ENCODE measurements at regions not wholly inside any gene's neighbourhood (a gene's known extent, or its start where the extent isn't known, plus 50 kb on each side); places are given as distances from the start of the nearest gene placed in this dataset.
A peak's percentile ranks its signal among the peaks of the same experiment; 100 is the strongest.
"Not testable (repeated sequence)": the region's sequence is repeated elsewhere in the genome, so short reads cannot be mapped to it uniquely, and the experiment has no call there.

DNA sequence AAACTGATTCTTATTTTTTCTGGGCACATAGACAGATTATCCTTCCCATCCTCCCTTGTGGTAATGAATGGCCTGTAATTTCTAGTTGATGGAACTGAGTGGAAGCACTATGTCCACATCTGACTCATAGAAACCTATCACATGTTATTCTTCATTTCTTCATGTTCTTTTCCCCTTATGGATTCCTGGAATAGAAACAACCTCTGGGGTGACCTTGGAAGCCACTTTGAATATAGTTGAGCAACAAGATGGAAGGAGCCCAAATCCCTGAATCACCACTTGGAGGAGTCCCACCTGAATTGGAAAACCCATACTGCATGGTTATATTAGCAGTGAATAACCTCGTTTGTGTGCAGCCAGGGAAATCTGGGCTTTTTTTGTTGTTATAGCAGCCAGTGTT, 137.8 kb downstream of the MID1IP1 start:
- no peak for DNase-seq (ENCODE audit: low read depth in 2 of 2)

DNA sequence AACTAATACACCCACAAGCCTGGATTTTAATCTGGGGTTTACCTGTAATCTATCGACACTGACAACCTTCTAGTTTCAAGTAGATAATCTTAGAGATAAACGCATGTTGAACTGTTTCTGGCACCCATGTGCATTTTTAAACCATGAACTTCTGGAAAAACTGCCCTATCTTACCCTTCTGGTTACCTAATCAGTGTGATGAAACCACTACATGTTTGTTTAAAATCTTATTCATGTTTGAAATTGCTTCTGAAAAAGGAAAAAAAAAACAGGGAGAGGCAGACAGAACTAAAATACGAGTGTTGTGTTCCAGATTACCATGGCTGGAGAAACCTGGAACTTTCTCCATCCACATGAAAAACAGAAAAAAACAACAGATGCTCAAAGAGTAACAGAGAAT, 139.3 kb downstream of the MID1IP1 start:
- DNase-seq (ENCODE audit: low read depth in 2 of 2): no peak

DNA sequence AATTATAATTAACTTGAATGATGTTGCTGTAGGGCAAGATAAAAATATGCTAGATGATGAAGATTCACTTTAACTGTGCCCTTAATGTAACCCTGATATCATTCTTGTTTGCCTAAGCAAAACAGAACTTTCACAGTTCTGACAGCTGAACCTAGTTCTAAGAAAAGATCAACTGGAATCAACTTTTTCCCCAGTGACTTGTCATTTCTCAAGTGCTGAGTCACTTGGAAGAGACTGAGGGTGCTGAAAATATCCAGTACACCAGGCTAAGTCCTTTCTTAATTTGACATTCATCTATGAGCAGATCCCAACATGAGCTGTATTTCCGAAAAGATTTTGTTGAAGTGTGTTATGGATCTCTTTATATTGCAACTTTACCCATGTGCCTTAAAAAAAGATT, 140.4 kb downstream of the MID1IP1 start:
- DNase-seq (ENCODE audit: low read depth in 2 of 2): no peak

DNA sequence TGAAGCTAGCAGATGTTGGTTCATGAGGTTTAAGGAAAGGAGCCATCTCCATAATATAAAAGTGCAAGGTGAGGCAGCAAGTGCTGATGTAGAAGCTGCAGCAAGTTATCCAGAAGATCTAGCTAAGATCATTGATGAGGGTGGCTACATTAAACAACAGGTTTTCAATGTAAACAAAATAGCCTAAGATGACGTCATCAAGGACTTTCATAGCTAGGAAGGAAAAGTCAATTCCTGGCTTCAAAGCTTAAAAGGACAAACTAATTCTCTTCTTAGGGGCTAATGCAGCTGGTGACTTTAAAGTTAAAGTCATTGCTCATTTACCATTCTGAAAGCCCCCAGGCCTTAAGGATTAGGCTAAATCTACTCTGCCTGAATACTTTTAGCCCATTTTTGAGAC, 141.9 kb downstream of the MID1IP1 start:
- DNase-seq (ENCODE audit: low read depth in 2 of 2): no peak

DNA sequence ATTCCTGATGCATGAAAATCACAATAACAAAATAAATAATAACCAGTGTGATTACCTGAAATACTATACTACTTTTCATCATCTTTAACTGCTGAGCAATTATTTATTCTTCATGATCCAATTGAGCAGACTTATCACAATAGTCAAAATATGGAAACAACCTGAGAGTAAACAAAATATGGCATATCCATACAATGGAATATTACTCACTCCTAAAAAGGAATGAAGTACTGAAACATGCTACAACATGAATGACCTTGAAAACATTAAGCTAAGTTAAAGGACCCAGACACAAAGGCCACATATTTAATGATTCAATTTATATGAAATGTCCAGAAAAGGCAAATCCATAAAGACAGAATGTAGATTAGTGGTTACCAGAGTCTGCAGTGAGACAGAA, 146.8 kb downstream of the MID1IP1 start:
- DNase-seq (ENCODE audit: low read depth in 2 of 2): no peak

DNA sequence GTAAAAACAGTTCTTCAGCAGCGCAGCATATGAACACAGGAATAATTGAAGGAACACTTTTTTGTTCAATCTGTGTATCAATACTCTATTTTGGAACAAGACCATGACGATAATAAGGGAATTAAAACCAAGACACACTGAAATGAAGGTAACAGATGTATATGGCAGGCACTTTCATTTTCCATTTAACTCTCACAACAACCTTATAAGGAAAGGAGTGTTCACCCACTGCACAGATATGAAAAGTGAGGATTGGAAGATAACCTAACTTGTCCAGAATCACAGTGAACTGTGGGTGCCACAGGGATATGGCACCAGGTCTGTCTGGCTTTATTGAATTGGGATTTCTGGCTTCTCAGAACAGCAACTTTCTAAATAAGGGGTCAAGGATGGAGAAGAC, 153.3 kb downstream of the MID1IP1 start:
- no peak for DNase-seq (ENCODE audit: low read depth in 2 of 2)

DNA sequence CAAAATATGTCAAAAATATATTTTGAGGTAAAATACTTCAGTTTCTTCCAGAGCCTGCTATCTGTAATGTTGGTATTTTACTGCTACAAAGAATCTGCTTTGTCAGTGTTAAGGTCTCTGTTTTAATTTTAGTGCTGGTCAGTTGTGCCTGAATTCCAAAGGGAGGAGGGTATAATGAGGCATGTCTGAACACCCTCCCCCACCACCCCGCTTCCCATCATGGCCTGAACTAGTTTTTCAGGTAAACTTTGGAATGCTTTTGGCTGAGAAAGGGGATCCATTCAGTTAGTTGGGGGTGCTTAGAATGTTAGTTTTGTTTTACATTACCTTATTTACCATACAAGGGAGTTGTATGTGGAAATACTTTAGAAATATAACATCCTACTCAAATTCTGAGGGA, 158.5 kb downstream of the MID1IP1 start:
- DNase-seq (ENCODE audit: low read depth in 2 of 2): no peak

DNA sequence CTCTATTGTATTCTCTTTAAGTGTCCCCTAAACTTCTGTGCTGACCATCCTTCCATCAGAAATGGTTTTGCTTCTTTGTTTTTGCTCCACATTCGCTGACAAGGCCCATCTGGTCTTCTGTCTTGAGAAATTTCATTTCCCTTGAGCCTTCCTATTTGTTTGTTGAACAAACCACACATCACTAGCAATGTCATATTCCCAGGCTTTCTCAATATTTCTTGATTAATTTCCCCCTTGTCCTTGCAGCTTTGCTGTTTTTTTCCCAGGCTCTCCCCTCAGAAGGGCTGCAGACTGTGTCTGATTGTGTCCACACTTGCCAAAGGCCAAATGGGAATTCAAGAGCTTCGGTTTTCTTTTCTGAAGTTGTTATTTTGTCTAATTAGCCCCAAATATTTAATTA, 158.9 kb downstream of the MID1IP1 start:
- DNase-seq (ENCODE audit: low read depth in 2 of 2): no peak

DNA sequence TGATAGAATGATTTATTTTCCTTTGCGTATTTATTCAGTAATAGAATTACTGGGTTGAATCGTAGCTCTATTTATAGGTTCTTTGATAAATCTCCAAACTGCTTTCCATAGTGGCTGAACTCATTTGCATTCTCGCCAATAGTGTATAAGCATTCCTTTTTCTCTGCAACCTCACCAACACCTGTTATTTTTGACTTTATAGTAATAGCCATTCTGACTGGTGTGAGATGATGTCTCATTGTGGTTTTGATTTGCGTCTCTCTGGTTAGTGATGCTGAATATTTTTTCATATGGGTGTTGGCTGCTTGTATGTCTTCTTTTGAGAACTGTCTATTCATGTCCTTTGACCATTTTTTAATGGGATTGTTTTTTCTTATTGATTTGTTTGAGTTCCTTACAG, 160.7 kb downstream of the MID1IP1 start:
- DNase-seq (ENCODE audit: low read depth in 2 of 2): no peak

DNA sequence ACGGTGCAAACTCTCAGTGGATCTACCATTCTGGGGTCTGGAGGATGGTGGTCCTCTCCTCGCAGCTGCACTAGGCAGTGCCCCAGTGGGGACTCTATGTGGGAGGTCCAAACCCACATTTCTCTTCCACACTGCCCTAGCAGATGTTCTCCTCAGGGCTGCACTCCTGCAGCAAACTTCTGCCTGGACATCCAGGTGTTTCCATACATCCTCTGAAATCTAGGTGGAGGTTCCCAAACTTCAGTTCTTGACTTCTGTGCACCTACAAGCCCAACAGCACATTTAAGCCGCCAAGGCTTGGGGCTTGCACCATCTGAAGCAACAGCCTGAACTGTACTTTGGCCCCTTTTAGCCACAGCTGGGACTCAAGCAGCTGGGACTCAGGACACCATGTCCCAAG, 162.0 kb downstream of the MID1IP1 start:
- not testable (repeated sequence) for DNase-seq (ENCODE audit: low read depth in 2 of 2)

DNA sequence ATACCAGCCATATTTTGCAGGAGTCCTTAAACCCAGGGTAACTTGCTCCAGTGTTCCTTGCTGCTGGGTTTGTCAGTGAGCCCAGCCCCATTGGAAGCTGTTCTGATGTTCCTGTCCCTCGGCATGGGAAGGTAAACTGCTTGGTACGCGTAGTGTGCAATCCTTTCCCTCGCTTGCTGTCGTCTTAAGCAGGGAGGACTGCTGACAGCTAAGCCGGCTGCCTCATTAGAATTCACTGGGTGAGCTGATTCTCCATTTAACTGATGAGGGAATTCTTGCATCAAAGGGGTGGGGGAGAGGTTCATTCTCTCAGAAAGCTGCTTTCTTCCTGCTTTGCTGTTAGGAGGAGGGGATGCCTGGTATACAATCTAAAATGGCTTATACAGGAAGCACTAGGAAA, 164.6 kb downstream of the MID1IP1 start:
- DNase-seq (ENCODE audit: low read depth in 2 of 2): no peak

DNA sequence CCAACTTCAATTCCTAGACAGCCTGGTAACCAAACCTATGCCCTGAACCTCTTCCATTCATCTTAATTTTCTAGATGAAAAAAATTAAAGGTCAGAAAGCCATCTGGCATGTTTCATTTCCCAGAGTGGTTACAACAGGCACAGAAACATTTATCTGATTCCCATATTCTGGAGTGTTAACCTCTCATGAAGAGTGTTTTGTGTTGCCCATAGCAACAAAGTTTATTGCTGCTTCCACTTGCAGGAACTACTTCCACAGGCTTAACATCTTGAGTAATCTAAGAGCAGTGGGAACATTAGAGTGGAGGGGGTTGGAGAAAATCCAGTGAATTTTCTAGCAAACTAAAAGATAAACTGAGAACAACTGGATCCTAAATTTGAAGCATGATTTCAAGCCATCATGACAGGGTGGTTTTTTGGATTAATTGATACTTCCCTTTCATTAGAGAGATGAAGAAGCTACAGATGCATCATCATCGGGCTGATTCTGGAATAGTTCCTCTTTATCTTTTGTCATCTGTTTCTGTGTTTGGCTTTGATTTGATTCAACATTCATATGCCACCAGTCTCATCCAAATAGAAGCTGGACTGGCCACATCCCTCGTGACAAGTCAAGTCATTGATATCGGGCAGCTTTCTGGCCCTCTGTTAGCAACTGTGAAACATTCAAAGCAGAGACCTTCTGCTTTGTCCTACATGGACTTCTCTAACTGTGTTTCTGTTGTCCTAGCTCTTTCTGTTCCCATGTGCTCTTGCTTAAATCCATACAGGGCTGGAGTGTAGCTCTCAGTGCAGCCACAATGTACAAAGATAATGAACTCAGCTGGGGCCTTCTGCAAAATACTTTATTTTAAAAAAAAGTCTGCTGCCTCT, 167.3 kb downstream of the MID1IP1 start:
- DNase-seq (ENCODE audit: low read depth in 2 of 2): no peak

DNA sequence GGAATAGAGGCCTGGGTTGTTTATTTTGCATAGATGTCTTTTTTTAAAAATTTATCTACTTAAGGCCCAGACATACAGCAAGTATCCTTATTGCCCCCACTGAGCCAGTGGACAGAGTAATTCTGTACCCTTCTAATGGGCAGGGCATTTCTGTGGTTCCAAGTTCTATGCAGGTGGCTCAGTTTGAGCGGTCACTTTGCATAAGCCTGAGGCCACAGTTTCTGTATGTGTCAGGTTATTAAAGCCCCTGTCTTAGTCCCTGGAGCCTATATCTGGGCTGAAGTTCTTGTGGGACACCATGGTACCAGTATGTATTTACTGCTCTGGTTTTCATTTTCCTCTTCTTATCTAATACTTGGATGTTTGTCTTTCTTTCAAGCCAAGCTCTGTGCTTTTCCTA, 168.8 kb downstream of the MID1IP1 start:
- DNase-seq (ENCODE audit: low read depth in 2 of 2): no peak

DNA sequence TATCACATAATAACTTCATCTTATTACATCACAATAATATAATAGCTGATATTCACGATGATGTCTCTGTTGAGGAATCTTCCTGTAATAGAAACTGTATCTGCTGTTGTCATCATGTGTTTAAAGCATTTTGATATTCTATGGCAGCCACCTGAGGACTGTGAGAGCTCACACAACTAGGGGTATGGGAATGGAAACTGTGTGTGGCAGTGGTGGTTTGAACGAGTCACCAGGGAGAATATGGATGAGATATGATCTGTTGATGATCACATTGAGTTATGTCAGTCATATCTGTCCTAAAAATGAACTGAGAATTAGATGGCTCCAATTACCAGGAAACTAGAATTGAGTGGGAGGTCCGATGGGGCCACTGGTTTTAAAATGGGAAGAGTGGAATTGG, 169.6 kb downstream of the MID1IP1 start:
- no peak for DNase-seq (ENCODE audit: low read depth in 2 of 2)

DNA sequence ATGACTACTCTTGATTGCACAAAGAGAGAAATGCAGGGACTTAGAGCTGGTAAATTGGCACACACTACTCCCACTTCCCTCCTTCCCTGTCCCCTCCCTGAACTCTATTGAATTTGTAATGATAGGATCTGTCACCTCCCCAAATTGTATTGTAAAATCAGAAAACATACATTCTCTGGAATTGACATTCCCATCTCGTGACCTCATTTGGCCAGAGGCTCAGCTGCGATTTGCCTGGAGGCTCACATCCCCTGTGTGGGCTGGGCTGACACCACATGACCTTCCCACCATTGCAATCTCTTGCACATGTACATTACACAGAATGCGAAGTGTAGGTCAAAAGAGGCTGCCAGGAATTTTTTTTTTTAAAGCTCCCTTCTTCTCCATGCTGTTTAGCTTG, 172.1 kb downstream of the MID1IP1 start:
- peak in 1 of 2 donors; percentile 23 for DNase-seq (ENCODE audit: low read depth in 2 of 2)

DNA sequence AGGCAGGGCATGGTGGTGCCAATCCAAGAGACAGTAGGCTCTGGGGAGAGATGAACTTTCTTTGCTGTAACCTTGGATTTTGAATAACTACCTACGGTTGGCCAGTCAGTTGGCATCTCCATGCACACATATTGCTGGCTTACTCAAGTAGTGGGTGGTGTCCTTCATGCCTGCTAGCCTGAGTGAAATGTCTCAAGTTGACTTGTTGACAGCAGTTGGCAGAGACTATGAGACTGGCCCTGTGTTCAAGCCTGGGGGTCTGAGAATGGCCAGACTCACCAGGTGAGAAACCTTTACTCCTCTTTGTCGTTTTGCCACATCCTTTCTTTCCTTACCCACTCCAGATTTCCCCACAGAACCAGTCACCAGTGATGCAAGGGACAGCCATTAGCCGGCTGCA, 173.3 kb downstream of the MID1IP1 start:
- no peak for DNase-seq (ENCODE audit: low read depth in 2 of 2)

DNA sequence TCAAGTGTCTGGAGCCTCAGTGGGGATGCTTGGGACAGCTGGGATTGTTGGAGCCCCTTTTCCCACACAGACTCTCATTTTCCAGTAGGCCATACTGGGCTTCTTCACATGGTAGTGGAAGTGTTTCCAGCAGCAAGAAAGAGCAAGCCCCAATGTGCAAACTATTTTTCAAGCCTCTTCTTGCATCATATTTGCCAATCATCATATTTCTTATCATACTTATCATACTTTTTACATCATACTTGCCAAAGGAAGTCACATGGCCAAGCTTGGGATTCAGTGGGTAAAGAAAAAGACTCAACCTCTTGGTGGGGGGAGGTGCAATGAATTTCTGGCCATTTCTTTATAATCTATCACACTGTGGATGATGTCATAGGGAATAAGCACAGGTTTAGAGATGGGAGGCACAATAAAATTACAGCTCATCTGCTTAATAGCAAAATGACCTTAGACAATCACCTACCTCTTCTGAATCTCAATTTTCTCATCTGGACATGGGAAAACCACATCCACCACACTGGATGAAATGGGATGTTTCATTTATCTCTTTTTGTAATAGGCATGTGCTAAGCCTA, 174.2 kb downstream of the MID1IP1 start:
- no peak for DNase-seq (ENCODE audit: low read depth in 2 of 2)

DNA sequence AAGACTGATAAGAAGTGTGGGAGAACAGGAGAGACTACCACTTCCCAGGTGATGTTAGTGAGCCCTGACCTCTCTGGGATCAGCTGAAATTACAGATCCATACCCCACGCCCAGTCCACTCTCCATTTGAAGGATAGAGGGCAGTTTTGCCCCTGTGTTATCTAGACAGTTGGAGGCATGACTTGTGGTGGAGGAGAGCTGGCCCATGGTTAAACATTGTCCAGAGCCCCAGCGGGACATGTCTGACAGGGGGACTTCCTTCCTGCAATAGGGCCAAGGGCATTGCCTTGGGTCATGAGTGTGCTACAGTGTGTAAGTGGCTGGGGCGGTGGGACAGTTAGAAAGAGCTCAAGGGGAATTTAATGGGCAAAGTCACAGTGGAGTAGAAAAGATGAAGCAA, 181.1 kb downstream of the MID1IP1 start:
- DNase-seq (ENCODE audit: low read depth in 2 of 2): no peak

DNA sequence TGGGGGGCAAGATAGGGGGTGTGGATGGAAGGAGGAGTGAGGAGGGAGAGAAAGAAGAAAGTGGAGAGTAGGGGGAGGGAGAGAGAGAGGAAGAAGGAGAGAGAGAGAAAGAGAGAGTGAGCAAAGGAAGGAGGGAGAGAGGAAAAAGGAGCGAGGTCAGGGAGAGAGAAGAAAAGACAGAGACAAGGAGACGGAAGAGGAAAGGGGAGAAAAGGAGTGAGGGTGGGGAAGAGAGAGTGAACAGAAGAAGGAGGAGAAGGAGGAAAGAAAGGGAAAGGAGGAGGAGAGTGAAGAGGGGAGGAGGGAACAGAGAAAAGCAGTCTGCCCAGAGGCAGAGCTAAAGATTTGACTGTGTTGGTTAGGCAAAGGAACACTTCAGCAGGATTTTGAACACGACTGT, 181.6 kb downstream of the MID1IP1 start:
- DNase-seq (ENCODE audit: low read depth in 2 of 2): no peak

DNA sequence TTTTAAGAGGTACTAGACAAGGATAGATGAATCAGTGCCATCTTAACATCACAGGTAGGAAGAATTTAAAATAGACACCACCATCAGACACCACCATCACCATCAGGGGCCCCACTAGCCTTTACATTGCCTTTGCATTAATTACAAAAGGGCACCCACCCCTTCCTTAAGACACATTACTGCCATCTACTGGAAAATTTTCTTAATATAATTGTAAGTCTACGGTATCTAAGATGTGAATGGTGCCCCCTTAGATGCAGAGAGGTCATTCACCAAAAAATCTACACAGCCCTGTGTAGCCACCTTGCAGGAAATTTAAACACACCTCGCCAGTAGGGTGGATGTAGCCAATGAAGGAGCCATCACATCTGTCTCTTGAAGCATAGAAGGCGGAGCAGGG, 184.1 kb downstream of the MID1IP1 start:
- peak; percentile 5 to 25 for DNase-seq (ENCODE audit: low read depth in 2 of 2)

DNA sequence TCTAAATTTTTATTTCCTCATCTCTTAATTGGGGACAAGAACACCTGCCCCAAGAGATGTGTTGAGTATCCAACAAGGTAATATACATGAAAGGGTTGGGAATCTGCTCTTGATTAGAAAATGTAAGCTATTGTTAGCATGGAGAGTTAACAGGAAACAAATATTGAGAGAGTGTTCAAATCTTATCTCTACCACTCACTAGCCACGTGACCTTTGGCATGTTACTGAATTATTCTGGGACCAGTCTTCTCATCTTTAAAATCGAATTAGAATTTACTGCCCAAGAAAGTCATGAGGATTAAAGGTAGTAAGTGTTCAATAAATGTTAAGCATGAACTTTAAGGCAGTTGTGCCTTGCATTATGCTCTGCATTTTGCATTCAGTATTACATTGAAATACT, 184.7 kb downstream of the MID1IP1 start:
- DNase-seq (ENCODE audit: low read depth in 2 of 2): no peak

DNA sequence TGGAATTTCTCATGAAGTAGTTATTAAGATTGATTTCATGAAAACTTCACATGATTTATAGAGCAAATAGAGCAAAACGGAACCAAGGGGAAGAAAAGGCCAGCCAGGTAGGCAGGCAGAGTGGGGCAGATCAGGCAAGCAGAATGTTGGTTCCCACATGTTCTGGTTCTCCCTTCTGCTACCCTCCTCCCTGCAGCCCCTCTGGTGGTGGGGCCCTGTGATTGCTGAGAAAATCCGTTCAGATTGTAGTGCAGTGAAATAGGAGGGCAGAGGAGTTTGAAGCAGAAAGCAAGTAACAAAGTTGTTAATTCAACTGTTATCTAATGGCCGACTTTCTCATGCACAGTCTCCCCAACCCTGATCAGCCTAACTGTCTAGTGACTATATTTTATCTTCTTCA, 185.3 kb downstream of the MID1IP1 start:
- DNase-seq (ENCODE audit: low read depth in 2 of 2): no peak

DNA sequence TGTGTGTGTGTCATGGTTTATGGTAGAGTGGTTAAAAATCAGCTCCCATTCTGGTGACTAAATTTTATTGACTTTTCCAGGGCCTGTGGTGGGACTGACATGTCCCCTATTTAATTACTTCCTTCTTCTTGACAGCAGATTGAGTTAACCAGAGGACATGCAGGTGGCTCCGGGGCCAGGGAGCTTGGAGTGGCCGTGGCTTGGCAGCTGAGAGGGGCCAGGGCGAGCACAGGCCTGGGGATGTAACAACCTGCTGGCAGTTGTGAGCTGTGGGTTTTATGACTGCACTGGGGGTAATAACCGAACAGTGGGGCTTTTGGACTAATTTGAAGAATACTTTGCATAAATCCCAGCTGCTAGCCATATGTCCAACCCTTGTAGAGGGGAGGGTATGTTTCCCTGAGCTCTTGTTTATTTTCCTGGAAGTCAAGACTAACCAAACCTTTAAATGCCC, 186.0 kb downstream of the MID1IP1 start:
- DNase-seq (ENCODE audit: low read depth in 2 of 2): no peak

Measured in lung microvascular endothelial cell (primary cell).